ENCODE measurements at regions not wholly inside any gene's neighbourhood (a gene's known extent, or its start where the extent isn't known, plus 50 kb on each side); places are given as distances from the start of the nearest gene placed in this dataset.

DNA sequence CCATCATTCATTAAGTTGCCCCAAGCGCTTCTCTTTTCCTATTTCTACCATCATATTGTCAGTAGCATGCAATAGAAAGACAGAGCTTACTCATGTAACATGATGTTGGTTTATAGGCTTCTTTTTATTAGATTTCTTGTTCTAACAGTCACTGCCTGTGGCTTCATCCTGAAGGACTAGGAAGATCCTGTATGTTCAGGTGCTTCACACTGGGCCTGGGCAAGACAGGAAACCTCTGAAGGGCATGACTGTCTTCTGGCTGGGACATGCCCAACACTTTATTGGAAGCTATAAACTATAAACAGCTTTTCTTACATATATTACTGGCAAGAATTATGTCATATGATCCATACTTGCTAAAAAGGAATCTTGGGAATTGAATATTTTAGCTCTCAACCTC is 258.4 kb upstream of the AKR1E2 start:
- TF ChIP-seq CTCF (IDR thresholded peaks at IDR 0.05), result no peak
- TF ChIP-seq POLR2A (IDR thresholded peaks at IDR 0.05), result no peak
- no peak for TF ChIP-seq EP300 (IDR thresholded peaks at IDR 0.05)
